NCI-H2196 (cell line): ENCODE measurements at regions not wholly inside any gene's neighbourhood (a gene's known extent, or its start where the extent isn't known, plus 50 kb on each side); places are given as distances from the start of the nearest gene placed in this dataset.

Experiments used
- DNase-seq: peaks from one replicate; lab custom pipeline; 2025; ENCODE audit not compliant: unreplicated experiment; lab: John Stamatoyannopoulos, UW

DNA sequence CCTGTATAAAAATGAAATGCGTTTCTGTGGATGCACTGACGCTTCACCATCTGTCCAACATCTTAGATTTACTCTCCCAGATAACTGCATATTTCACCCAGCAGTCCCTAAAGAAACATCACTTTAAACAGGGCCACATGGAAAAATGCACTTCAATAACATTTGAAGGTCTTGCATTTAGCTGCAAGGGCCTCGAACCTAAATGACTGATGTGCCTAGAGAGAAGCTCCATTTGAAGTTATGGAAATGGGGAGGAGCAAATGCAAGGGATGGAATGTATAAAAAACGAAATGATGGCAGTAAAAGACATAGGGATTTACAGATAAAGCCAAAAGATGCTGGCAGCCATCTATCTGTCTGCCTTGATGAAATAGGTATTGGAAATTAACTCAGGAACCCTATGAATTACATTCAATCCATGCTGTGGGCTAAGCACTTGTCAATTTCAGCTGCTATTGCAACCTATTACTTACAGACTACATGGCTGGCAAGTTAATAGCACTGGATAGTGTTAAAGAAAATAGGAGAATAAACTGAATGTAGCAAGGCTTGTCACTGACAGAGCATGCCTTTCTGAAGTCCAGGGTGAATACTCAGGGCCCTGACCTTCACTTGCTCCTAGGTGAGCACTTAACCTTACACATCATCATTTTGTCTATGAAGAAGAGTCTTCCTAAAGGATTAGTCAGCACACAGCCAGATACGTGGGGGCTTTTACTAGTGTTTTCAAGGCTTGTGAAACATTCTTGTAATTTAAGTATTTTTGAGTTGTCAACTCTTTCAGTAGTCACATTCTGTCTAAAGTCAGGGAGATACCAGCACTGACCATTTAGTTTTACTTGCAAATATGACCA lies 963.4 kb downstream of the PCDH17 start:
- no peak for DNase-seq

DNA sequence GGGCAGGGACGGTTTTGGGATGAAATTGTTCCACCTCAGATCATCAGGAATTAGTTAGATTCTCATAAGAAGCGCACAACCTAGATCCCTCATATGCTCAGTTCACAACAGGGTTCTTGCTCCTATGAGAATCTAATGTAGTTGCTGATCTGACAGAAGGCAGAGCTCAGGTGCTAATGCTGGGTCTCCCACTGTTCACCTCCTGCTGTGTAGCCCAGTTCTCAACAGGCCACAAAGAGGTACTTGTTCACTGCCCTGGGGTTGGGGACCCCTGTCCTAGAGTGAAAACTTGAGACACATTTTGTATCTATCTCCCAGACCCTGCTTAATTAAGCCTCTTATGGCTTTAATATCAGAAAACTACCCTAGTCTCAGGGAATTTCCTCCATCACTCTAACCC lies 966.0 kb downstream of the PCDH17 start:
- no peak for DNase-seq

DNA sequence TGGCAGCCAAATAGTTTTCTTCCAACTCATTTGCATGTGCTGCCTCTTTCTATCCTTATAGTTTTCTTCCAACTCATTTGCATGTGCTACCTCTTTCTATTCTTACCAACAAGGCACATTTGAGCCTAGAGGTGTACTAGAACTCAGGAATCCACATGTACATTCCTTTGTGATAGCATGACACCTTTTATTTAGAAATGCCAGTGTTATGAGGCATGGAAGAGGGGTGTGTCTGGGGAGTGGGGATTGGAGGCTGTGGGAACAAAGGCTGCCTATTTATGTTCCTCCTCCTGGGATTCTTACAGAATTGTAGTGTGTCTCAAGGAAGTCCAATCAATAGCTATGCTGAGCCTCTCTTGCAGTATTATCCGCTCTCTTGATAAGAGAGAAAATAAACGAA lies 966.7 kb downstream of the PCDH17 start:
- no peak for DNase-seq

DNA sequence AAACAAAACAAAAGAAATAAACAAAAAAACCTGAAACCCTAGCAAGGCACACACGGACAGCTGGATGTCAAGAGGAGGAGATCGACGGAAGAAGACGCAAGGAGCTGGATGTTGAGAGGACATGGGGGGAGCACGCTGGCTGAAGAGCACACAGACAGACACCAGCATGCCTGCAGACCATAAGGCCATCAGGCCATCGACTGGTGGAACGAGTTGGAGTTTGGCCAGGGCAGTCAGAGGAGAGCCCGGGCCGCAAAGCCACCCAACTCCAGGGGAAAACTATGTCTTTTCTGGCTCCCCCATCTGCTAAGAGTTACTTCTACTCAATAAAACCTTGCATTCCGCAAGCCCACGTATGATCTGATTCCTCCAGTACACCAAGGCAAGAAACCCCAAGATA lies 979.6 kb downstream of the PCDH17 start:
- no peak for DNase-seq

DNA sequence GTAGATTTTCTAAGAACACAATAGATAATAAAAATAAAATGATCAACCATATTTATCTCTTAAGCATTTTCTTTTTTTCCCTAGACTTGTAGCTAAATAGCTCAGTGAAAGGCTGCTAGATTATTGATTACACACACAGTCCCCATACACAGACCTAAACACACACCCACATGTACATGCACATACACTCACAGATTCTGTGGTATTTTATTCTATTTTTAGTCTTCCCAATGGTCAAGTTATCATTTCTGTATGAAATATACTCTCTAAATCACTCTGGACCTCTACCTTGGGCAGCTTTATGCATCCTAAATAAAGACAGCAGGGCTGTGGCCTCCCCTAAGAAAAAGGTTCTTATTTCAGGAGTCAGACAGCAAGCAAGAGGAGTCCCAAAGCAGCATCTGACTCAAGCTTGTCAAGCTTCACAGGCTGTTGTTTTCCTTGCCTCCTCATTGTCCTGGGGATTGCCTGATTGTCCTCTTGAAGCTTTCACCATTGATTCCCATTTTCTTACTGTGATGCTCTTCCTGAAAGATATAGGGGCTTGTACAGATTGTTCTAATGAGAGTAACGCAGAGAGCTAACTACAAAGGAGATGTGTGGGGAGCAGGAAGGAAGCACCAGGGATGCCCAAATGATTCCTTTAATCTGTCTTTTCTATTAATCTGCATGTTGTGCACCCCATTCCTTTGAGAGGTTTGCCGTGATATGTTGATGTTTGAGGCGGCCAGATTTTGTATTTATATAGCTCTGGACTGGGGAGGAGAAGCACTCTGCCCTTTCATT lies 986.5 kb downstream of the PCDH17 start:
- no peak for DNase-seq

DNA sequence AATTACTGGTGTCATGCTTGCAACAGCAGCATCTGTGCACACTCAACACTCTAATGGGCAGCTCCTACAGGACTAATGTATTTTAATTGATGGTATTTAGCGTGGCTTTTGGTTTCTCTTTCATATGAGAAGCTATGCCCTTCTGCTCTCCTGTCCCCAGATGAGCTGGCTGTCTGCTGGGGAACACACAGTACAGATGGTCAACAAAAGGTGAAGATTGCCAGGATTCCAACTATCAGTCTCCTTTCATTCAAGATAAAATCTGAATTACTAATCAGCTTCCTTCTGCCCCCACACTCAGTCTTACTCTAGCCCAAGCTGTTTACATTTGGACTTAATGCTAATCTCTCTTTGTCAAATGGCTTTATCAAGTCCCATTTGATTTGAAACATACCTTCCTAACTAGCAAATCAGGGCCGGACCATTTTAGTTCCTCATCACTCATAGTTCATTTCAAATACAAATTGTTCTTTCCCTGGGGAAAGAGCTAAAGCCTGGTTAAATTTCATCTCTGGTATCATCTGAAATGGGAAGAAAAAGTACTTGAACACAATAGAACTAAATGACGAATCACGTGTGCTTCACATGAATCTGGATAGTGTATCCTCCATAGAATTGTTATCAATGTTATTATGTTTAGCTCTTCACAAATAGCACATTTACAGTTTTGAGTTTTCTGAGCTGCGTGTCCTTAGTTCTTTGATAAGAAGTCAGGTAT lies 988.0 kb downstream of the PCDH17 start:
- no peak for DNase-seq

DNA sequence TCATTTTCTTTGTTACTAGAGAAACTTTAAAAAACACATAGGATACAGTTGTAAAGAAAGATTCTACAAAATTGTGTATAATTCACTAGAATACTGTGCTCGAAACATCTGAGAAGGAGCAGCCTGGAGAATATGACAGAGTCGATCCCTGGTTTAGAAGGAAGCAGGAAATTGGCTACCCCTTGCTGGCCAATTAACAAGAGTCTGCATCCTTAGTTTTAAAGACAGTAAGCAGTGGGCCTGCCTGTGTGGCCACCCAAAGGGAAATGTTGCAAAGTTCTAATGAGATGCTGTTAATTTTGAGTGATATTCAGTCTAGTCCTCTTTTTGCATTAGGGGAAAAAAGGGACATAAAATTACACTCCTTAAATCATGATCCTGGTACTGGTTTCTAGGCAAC lies 988.6 kb downstream of the PCDH17 start:
- no peak for DNase-seq

DNA sequence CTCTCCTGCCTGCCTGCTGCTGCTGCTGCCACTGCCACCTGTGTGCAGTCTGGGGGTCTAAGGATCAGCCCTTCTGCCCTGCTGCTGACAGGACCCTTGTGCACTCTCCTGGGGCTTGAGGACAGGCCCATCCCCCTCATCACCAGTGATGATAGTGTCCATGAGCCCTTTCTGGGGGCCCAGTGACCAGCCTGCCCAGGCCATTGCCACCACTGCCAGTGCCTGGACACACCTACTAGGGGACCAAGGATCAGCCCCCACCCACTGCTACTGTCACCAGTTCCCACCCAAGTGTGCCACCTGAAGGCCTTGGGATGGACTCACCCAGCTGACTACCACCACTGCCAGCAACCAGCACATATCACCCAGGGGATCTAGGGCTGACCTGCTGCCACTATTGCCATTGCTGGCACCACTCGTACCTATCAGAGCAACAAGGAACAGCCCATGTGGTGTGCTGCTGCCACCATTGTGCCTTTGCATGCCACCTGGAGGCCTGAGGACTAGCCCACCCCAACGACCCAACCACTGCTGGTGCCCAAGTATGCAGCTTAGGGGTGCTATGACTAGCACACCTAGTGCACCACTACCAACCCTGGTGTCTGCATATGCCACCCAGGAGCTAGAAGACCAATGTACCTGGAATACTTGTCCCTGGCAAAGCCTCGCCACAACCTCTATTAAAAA lies 994.3 kb downstream of the PCDH17 start:
- DNase-seq: no peak

DNA sequence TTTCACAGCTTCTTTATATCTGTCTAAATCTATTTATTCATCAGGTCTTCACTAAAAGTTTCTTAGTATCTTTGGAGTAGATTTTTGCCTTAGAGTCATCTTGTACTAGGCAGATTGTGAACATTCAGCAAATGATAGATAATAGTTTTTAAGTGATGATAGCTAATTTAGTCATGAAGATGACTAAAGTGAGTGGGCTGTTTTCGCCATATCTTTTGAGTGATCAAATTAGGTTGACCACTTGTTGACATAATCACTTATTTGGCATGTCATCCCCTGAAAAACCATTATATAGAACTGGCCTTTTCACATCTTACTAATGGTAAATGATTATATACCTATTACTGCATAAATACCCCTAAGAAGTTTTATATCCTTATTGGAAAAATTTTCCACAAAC lies 999.2 kb downstream of the PCDH17 start:
- no peak for DNase-seq

DNA sequence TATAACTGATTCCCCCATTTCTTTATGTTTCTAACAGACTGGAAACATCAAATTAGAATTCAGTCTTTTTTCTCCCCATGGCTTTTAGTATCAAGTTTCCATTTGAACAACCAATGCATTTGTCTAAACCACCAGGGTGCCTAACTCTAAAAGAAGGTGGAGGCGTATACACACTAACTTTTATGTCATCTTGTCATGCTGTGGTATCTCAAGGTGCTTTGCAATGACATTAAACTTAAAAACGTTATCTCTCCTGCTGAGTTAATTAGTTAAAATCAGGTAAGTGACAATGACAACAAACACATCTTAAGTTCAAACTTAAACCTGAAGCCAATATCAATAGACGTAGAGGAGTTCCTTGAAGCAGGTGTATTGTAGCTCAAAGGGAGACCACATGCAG lies 1001.7 kb downstream of the PCDH17 start:
- no peak for DNase-seq

DNA sequence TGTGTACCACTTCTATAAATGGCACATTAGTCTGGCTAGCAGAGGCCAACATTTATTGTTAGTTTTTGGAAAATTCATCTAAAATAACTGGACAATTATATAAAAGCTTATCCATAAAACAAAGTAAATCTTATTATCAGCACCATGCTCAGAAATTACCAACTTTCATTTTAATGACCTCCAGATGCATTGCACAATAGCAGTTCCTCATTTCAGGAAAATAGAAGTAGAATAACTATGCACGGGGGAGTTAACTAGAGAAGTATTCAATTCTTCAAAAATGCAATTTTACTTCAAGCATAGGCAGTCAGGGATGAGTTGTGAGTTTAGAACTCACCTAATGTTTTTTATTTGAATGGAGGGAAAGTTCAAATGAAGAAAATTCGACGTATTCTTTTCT lies 1023.5 kb downstream of the PCDH17 start:
- DNase-seq: no peak

DNA sequence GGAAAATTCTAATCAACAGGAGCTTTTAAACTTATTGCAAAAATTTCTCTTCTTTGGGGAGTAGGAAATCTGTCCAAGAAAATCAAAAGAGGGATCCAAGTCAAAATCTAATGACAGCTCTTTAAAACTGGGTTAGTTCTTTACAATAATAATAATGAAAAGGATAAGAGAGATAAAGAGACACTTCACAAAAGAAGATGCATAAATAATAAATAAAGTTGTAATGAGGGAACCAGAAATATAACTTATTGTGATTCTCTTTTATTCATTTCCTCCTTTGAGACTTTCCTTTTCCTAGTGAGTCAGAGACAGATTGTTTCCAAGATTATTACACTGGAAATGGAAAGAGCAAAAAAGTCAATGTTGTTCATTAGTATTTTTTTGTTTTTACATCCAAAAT lies 1029.3 kb downstream of the PCDH17 start:
- no peak for DNase-seq

DNA sequence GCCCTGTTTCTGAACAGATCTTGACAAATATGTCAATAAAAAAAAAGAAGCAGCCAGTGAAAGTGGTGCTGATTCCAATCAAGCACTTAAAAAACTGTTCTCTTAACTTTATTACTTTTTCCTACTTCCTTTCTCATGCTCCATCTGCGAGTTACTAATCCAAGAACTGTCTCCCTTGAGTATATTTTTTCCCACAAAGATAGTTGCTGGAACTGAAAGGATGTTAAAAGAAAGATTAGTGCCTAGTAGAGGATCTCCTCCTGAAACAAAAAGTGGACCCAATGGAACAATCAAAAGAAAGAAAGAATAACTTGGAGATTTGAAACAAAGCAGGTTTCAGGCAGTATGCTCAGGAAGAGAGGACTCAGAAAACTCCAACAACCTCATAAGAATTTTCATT lies 1034.8 kb downstream of the PCDH17 start:
- DNase-seq: no peak

DNA sequence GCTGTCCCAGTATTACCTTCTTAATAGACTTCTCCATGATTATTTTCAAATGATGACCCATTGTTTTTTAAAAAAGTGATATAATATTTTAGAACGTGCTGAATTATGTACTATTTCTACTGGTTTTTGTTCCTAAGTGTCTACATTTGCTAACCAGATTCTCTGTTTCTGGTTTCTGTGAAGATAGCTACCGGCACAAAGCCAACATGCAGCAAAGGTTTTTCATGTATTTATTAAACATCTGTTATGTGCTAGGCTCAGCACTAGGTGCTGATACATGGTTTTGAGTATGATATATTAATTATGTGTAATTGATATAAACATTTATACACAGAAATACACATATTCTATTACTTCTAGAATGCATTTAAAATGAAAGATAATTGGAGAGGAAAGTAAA lies 1035.6 kb downstream of the PCDH17 start:
- DNase-seq: no peak

DNA sequence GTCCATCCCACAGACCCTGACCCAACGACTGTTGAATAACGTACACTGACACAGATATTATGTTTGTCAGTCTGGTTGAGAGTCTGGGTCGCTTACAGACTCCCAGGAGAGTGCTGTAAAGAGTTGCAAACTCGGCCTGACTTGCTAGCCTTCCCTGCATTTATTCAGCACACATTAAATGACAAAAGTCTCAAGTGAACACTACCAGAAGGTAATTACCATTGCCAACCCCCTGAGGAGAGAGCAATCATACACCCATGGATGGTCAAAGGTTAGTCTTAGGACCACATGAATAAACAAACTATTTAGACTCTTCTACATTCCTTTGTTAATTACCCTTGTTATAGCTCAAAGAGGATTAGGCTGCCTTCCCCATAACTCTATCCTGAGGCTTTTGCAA lies 1048.6 kb downstream of the PCDH17 start:
- no peak for DNase-seq

DNA sequence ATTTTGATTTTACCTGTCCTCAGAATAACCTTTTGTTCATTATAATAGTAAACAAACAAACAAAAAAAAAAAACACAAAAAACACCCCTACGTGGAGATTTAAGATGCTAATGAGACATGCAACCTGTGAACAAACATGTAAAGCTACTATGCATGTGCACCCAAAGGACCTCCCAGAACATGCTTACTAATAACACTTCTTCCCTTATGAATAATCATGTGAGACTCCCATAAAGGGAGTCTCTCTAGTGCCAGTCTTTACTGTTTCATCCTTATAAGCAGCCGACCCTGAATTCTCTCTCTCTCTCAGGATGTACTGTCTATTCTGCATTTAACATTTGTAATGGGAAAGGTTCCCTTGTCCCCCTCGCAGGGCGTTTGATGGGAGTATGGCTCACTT lies 1051.1 kb downstream of the PCDH17 start:
- DNase-seq: no peak

DNA sequence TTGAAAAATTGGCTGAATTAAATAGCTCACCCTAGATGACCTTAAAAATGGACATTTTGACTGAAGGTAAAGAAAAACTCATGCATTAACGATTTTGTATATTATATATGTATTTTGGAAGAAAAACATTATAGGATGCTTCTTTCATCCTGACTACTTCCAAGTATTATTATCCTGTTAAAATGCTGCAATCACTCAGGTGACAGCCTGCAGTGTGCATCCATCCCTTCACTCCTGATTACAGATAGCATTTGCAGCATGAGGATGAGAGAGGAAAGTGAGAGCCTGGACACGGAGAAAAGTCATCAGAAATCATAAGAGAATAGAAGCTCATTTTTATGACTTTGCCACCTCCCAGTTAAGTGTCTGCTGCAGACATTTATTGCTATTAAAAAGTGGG lies 1055.6 kb downstream of the PCDH17 start:
- no peak for DNase-seq

DNA sequence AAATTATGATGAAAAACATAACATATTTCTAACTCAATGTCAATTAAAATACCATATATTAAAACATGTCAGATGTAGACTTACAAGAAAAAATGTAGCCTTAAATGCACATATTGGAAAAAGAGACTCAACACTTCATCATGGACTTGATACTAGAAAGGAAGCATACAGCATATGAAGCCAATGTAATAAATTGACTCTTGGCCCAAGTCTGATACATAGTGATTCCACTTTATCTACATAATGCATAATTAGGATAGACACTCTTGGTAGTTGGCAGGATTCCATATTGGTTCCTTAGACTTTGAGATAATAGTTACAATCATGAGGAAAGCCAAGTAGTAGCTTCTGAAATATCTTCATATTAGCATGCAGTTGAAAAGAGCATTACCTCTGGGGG lies 1067.0 kb downstream of the PCDH17 start:
- no peak for DNase-seq

DNA sequence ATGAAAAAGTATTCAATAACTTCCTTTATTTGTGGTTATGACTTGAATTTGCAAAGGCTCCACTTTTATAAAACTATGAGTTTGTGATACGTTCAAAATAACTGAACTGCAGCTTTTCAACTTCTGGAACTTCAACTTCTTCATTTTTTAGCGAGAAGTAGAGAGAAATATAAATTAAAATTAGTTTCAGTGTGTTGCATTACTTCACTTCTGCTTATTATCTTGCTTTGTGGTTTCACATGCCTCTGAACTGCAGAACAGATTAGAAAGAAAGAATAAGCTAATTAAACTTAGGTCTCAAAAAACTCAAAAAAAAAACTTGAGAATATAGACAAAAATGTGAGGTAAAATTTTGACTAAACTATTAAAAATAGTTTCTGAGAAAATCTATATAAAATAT lies 1073.4 kb downstream of the PCDH17 start:
- no peak for DNase-seq

DNA sequence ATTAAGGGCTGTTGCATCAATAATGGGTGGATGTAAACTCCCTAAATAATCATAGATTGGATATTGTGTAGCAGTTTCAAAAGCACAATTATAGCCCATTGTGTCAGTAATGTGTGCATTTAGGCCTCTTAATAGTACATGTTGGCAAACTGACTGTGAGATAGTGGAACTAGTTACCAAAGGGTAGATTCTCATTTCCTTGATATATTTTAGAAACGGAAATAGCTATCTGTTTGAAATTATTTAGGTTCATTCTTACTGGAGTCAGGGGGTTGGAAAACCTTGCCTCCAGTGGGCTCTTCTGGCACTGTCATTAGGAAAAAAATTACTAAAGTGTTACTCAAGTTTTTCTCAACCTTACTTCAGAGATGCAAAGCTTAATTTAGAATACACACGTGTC lies 1074.9 kb downstream of the PCDH17 start:
- DNase-seq: no peak

DNA sequence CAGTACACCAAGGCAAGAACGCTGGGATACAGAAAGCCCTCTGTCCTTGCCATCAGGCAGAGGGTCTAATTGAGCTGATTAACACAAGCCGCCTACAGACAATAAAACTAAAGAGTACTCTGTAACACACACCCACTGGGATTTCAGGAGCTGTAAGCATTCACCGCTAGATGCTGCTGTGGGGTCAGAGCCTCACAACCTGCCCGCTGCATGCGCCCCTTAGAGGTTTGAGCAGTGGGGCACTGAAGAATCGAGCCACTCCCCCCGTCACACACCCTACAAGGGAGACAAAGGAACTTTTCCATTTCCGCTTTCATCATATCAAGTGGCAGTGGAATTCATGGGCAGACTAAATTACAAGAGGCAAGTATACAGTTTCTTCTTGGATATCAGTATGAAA lies 1080.6 kb downstream of the PCDH17 start:
- no peak for DNase-seq
